ENCODE measurements at regions not wholly inside any gene's neighbourhood (a gene's known extent, or its start where the extent isn't known, plus 50 kb on each side); places are given as distances from the start of the nearest gene placed in this dataset.

- H3K36me3 ChIP-seq (ENCODE audit: control insufficient read depth in 1 of 2, insufficient read depth in 2 of 2, low read length in 2 of 2), result no peaks in the 10 kb centered on the region
- H4K20me1 ChIP-seq (ENCODE audit: insufficient read depth), result no peaks in the 10 kb centered on the region
- no peak overlapping the region for H3K4me2 ChIP-seq (ENCODE audit: low read length)
- no peak overlapping the region for H3K27ac ChIP-seq (ENCODE audit: low read depth, low read length)
- peaks cover 8% of the 10 kb centered on the region; the same call in 1 of the 2 replicates for H3K27me3 ChIP-seq (ENCODE audit: insufficient read depth, low read length)
- peaks cover 0 to 1% of the 10 kb centered on the region in 2 experiments; a peak in 2 of 4 replicates for H3K9me3 ChIP-seq (ENCODE audit: control insufficient read depth in 1 of 2, insufficient read depth in 1 of 2, low read depth in 1 of 2, low read length in 2 of 2)
- H3K4me1 ChIP-seq (ENCODE audit: control insufficient read depth in 1 of 2, insufficient read depth in 2 of 2, low read length in 2 of 2), result no peaks in the 10 kb centered on the region
- BruUV-seq (replicated peaks), result no TSS peak
- ATAC-seq (no peak), DNase-seq (ENCODE audit: low read depth, low spot score) (no peak)
- intact Hi-C loops (cut with micrococcal nuclease), result no loop called here
- H3K9me2 ChIP-seq (ENCODE audit: insufficient read depth), result no peaks in the 10 kb centered on the region
- H3K4me3 ChIP-seq (replicated peaks in 1 of 2; ENCODE audit: low read depth in 1 of 2, low read length in 2 of 2), result no peak overlapping the region
- H2AFZ ChIP-seq (ENCODE audit: low read depth, low read length, poor library complexity, severe bottlenecking), result no peak overlapping the region
- RAD21 ChIA-PET (ENCODE audit: low non-redundant PET in 1 of 2, low total read pairs in 2 of 2, uncharacterized antibody in 2 of 2, unreplicated experiment in 2 of 2), result no interaction called here
- no peaks in the 10 kb centered on the region for H3K79me2 ChIP-seq (ENCODE audit: insufficient read depth, low read length)
- TF ChIP-seq FOSL1 (IDR thresholded peaks at IDR 0.05; ENCODE audit: low read depth) (no peak), SRF (IDR thresholded peaks at IDR 0.05; ENCODE audit: low read depth) (no peak), TCF7L2 (IDR thresholded peaks at IDR 0.05; ENCODE audit: borderline replicate concordance, extremely low read depth, insufficient read depth, insufficient read length) (no peak)
- no peak overlapping the region for H3K9ac ChIP-seq (ENCODE audit: low read length)
- POLR2A ChIA-PET, result no interaction called here
- CTCF ChIA-PET, result no interaction called here
Observed at GRCh38 chr22:44606126-44606525, 95.9 kb upstream of the PRR5 start.

- Histone ChIP-seq H2AFZ (ENCODE audit: low read depth, low read length, poor library complexity, severe bottlenecking) (no peak overlapping the region), H3K4me3 (replicated peaks in 1 of 2; ENCODE audit: low read depth in 1 of 2, low read length in 2 of 2) (no peak overlapping the region), H3K27ac (ENCODE audit: low read depth, low read length) (no peak overlapping the region), H3K36me3 (ENCODE audit: control insufficient read depth in 1 of 2, insufficient read depth in 2 of 2, low read length in 2 of 2) (no peaks in the 10 kb centered on the region), H4K20me1 (ENCODE audit: insufficient read depth) (no peaks in the 10 kb centered on the region), H3K9me2 (ENCODE audit: insufficient read depth) (no peaks in the 10 kb centered on the region), H3K9ac (ENCODE audit: low read length) (no peak overlapping the region), H3K79me2 (ENCODE audit: insufficient read depth, low read length) (no peaks in the 10 kb centered on the region), H3K4me2 (ENCODE audit: low read length) (no peak overlapping the region), H3K9me3 (ENCODE audit: control insufficient read depth in 1 of 2, insufficient read depth in 1 of 2, low read depth in 1 of 2, low read length in 2 of 2) (no peaks in the 10 kb centered on the region), H3K4me1 (ENCODE audit: control insufficient read depth in 1 of 2, insufficient read depth in 2 of 2, low read length in 2 of 2) (no peaks in the 10 kb centered on the region), H3K27me3 (ENCODE audit: insufficient read depth, low read length) (peaks cover 8% of the 10 kb centered on the region; the same call in 1 of the 2 replicates)
- DNase-seq (ENCODE audit: low read depth, low spot score), result no peak
- RAD21 ChIA-PET (ENCODE audit: low non-redundant PET in 1 of 2, low total read pairs in 2 of 2, uncharacterized antibody in 2 of 2, unreplicated experiment in 2 of 2), result no interaction called here
- BruUV-seq (replicated peaks), result no TSS peak
- ATAC-seq, result no peak
- intact Hi-C loops (cut with micrococcal nuclease), result no loop called here
- CTCF ChIA-PET, result no interaction called here
- POLR2A ChIA-PET, result no interaction called here
- TF ChIP-seq RAD21 (IDR thresholded peaks at IDR 0.05; ENCODE audit: low read depth) (no peak), CTCF (IDR thresholded peaks at IDR 0.05 in 2 of 3, conservative IDR thresholded peaks at IDR 0.05 in 1 of 3; ENCODE audit: borderline replicate concordance in 1 of 3, insufficient read depth in 1 of 3, low read depth in 2 of 3, low read length in 2 of 3) (no peak), SP1 (IDR thresholded peaks at IDR 0.05; ENCODE audit: low read depth) (no peak), EGR1 (IDR thresholded peaks at IDR 0.05; ENCODE audit: low read depth) (no peak), ELF1 (IDR thresholded peaks at IDR 0.05; ENCODE audit: borderline replicate concordance, low read depth) (no peak), ZFX (IDR thresholded peaks at IDR 0.05) (no peak), JUND (IDR thresholded peaks at IDR 0.05) (no peak), SRF (IDR thresholded peaks at IDR 0.05; ENCODE audit: low read depth) (no peak), CBX3 (IDR thresholded peaks at IDR 0.05; ENCODE audit: low read depth) (no peak), SIN3A (IDR thresholded peaks at IDR 0.05; ENCODE audit: low read depth) (no peak), FOSL1 (IDR thresholded peaks at IDR 0.05; ENCODE audit: low read depth) (no peak)
Observed at GRCh38 chr22:44605486-44605885, 96.5 kb upstream of the PRR5 start.
